HCT116 (cell line): ENCODE measurements at regions not wholly inside any gene's neighbourhood (a gene's known extent, or its start where the extent isn't known, plus 50 kb on each side); places are given as distances from the start of the nearest gene placed in this dataset.

Source experiments
- ATAC-seq: fragments of 200-7000 bp; cut with Tn5 transposase; 2 replicates; pipeline ENCODE4 v1.9.1; 2020; ENCODE audit warnings: mild to moderate bottlenecking, moderate library complexity
- BruUV-seq: library from RNA; stranded (reverse); fragments of 400-500 nt; replicated peaks from 2 replicates; lab custom pipeline; 2021; lab: Mats Ljungman, UMichigan
- CTCF ChIA-PET: fragments of 300-600 bp; sonication (Branson Sonifier 250); formaldehyde crosslinking; loops from one replicate; lab custom pipeline; 2021; ENCODE audit warnings: antibody characterized with exemption; lab: Charles Lee
- POLR2A ChIA-PET: fragments of 300-600, 350-600 bp; sonication (Branson Sonifier 250); formaldehyde crosslinking; loops from one replicate; lab custom pipeline; 2021; ENCODE audit warnings: antibody characterized with exemption; lab: Charles Lee
- RAD21 ChIA-PET, 2 experiments: fragments of 300-600 bp; sonication (Branson Sonifier 250); formaldehyde crosslinking; loops; one replicate each; lab custom pipeline; 2023; ENCODE audit warnings: low total read pairs in 2 of 2; ENCODE audit not compliant: uncharacterized antibody in 2 of 2, unreplicated experiment in 2 of 2, low non-redundant PET in 1 of 2; lab: Charles Lee
- DNase-seq: peaks from one replicate; pipeline ENCODE4 v3.0.0-alpha.2; 2010; ENCODE audit warnings: low read depth, low spot score
- H2AFZ ChIP-seq: fragments of 200-600 bp; shearing (Covaris generic), sonication (generic); 2 replicates; pipeline ENCODE4 v1.6.1; 2017; ENCODE audit warnings: low read depth, mixed run types, mixed read lengths, antibody characterized with exemption, low read length; ENCODE audit not compliant: poor library complexity, severe bottlenecking
- H3K27ac ChIP-seq: 2 replicates; pipeline ENCODE4 v1.5.1; 2012; ENCODE audit warnings: low read depth, low read length
- H3K27me3 ChIP-seq: fragments of 200-600 bp; sonication (generic); 2 replicates; pipeline ENCODE4 v1.6.1; 2016; ENCODE audit warnings: mixed run types, low read length, mixed read lengths; ENCODE audit not compliant: insufficient read depth
- H3K36me3 ChIP-seq, 2 experiments: fragments of 200-500 bp in 1 of 2; fragments of 200-600 bp in 1 of 2; sonication (Bioruptor generic) in 1 of 2; sonication (generic) in 1 of 2; 2 replicates each; pipeline versions ENCODE4 v1.5.1 to v1.6.1; 2014 to 2016; ENCODE audit warnings: low read length in 2 of 2, inconsistent platforms in 1 of 2, mixed read lengths in 1 of 2, mixed run types in 1 of 2; ENCODE audit not compliant: insufficient read depth in 2 of 2, control insufficient read depth in 1 of 2
- H3K4me1 ChIP-seq, 2 experiments: fragments of 200-600 bp in 1 of 2; sonication (generic) in 1 of 2; 2 replicates each; pipeline versions ENCODE4 v1.5.1 to v1.6.1; 2012 to 2017; ENCODE audit warnings: low read length in 2 of 2, inconsistent platforms in 1 of 2, mild to moderate bottlenecking in 1 of 2, mixed read lengths in 1 of 2, mixed run types in 1 of 2, moderate library complexity in 1 of 2; ENCODE audit not compliant: insufficient read depth in 2 of 2, control insufficient read depth in 1 of 2
- H3K4me2 ChIP-seq: fragments of 200-600 bp; sonication (generic); 2 replicates; pipeline ENCODE4 v1.6.1; 2017; ENCODE audit warnings: mixed run types, low read length, mixed read lengths
- H3K4me3 ChIP-seq, 2 experiments: fragments of 200-600 bp in 1 of 2; sonication (generic) in 1 of 2; replicated peaks in 1 of 2; 2 replicates each; pipeline ENCODE4 v1.5.1; 2011 to 2016; ENCODE audit warnings: low read length in 2 of 2, control low read depth in 1 of 2, low read depth in 1 of 2, mild to moderate bottlenecking in 1 of 2, mixed read lengths in 1 of 2, mixed run types in 1 of 2
- H3K79me2 ChIP-seq: fragments of 200-600 bp; sonication (generic); 2 replicates; pipeline ENCODE4 v1.6.1; 2017; ENCODE audit warnings: mild to moderate bottlenecking, mixed run types, low read length, moderate library complexity, mixed read lengths; ENCODE audit not compliant: insufficient read depth
- H3K9ac ChIP-seq: fragments of 200-600 bp; sonication (generic); 2 replicates; pipeline ENCODE4 v1.6.1; 2016; ENCODE audit warnings: low read length, mixed read lengths
- H3K9me2 ChIP-seq: fragments of 200-600 bp; sonication (generic), shearing (Covaris generic); 2 replicates; pipeline ENCODE4 v1.6.1; 2017; ENCODE audit warnings: mixed run types, mild to moderate bottlenecking, moderate library complexity; ENCODE audit not compliant: insufficient read depth
- H3K9me3 ChIP-seq, 2 experiments: fragments of 200-500 bp in 1 of 2; fragments of 200-600 bp in 1 of 2; sonication (Bioruptor generic) in 1 of 2; sonication (generic) in 1 of 2; 2 replicates each; pipeline ENCODE4 v1.6.1; 2014 to 2017; ENCODE audit warnings: low read length in 2 of 2, mixed read lengths in 2 of 2, inconsistent platforms in 1 of 2, low read depth in 1 of 2, mild to moderate bottlenecking in 1 of 2, mixed run types in 1 of 2, moderate library complexity in 1 of 2; ENCODE audit not compliant: control insufficient read depth in 1 of 2, insufficient read depth in 1 of 2
- H4K20me1 ChIP-seq: fragments of 200-600 bp; sonication (generic), shearing (Covaris generic); 2 replicates; pipeline ENCODE4 v1.6.1; 2017; ENCODE audit warnings: mixed run types, mild to moderate bottlenecking, moderate library complexity; ENCODE audit not compliant: insufficient read depth
- EGR1 ChIP-seq: IDR thresholded peaks from 2 replicates; pipeline ENCODE4 v1.6.1; 2012; ENCODE audit warnings: low read depth
- MAX ChIP-seq: IDR thresholded peaks from 2 replicates; pipeline ENCODE4 v1.6.1; 2012
- POLR2A ChIP-seq: IDR thresholded peaks from 2 replicates; pipeline ENCODE4 v1.7.0; 2011; ENCODE audit warnings: borderline replicate concordance; ENCODE audit not compliant: insufficient read depth, insufficient read length; ENCODE audit errors: extremely low read depth
- REST ChIP-seq: IDR thresholded peaks from 2 replicates; pipeline ENCODE4 v1.6.1; 2012; ENCODE audit warnings: low read depth
- SIN3A ChIP-seq: IDR thresholded peaks from 2 replicates; pipeline ENCODE4 v1.6.1; 2012; ENCODE audit warnings: low read depth
- SRF ChIP-seq: IDR thresholded peaks from 2 replicates; pipeline ENCODE4 v1.6.1; 2012; ENCODE audit warnings: low read depth
- TCF7L2 ChIP-seq: IDR thresholded peaks from 2 replicates; pipeline ENCODE4 v1.7.0; 2011; ENCODE audit warnings: borderline replicate concordance, inconsistent platforms; ENCODE audit not compliant: insufficient read depth, insufficient read length; ENCODE audit errors: extremely low read depth
- ZBTB33 ChIP-seq: IDR thresholded peaks from 2 replicates; pipeline ENCODE4 v1.6.1; 2011; ENCODE audit warnings: mild to moderate bottlenecking, low read length, moderate library complexity; ENCODE audit not compliant: insufficient replicate concordance; ENCODE audit errors: extremely low read depth
- ZFX ChIP-seq: fragments of 450-650 bp; IDR thresholded peaks from 2 replicates; pipeline ENCODE4 v1.6.1; 2017
- intact Hi-C: fragments of 100-400 bp; cut with micrococcal nuclease; formaldehyde crosslinking; loops from 2 replicates; pipeline ENCODE4 v1.10.0; 2022

- ATAC-seq (no peak), DNase-seq (no peak)
- Histone ChIP-seq H3K4me1 (no peaks in the 10 kb centered on the region), H3K4me2 (no peak overlapping the region), H3K4me3 (no peak overlapping the region), H2AFZ (no peak overlapping the region), H3K27me3 (no peaks in the 10 kb centered on the region), H3K79me2 (no peaks in the 10 kb centered on the region), H3K9me2 (no peaks in the 10 kb centered on the region), H3K9me3 (peaks cover 0 to 15% of the 10 kb centered on the region in 2 experiments; a peak in 2 of 4 replicates), H3K27ac (no peak overlapping the region), H3K9ac (no peak overlapping the region), H3K36me3 (no peaks in the 10 kb centered on the region), H4K20me1 (no peaks in the 10 kb centered on the region)
- TF ChIP-seq ZBTB33 (no peak), SIN3A (no peak), SRF (no peak), MAX (no peak), EGR1 (no peak), POLR2A (no peak)
- RAD21 ChIA-PET: no interaction called here
- no TSS peak for BruUV-seq
- CTCF ChIA-PET: no interaction called here
- intact Hi-C loops: no loop called here
- POLR2A ChIA-PET: no interaction called here
Measured at GRCh38 chr12:129961856-129962255, 58.0 kb upstream of the TMEM132D start.

- no peak overlapping the region for H3K27ac ChIP-seq
- DNase-seq (no peak), ATAC-seq (no peak)
- H3K4me2 ChIP-seq: no peak overlapping the region
- intact Hi-C loops: no loop called here
- BruUV-seq: no TSS peak
- ChIA-PET POLR2A (no interaction called here), CTCF (no interaction called here), RAD21 (no interaction called here)
- TF ChIP-seq REST (no peak), ZFX (no peak), POLR2A (no peak), TCF7L2 (no peak)
- no peaks in the 10 kb centered on the region for H3K79me2 ChIP-seq
- H3K27me3 ChIP-seq: no peaks in the 10 kb centered on the region
- no peaks in the 10 kb centered on the region for H3K9me2 ChIP-seq
- H3K4me1 ChIP-seq: no peaks in the 10 kb centered on the region
- H3K4me3 ChIP-seq: no peak overlapping the region
- H4K20me1 ChIP-seq: no peaks in the 10 kb centered on the region
- H3K9me3 ChIP-seq: peaks cover 0 to 19% of the 10 kb centered on the region in 2 experiments; a peak in 2 of 4 replicates
- no peak overlapping the region for H2AFZ ChIP-seq
- no peak overlapping the region for H3K9ac ChIP-seq
- H3K36me3 ChIP-seq: no peaks in the 10 kb centered on the region
Measured at GRCh38 chr12:129964300-129964699, 60.5 kb upstream of the TMEM132D start.
